Spleen (tissue), 11 donors: ENCODE measurements at regions not wholly inside any gene's neighbourhood (a gene's known extent, or its start where the extent isn't known, plus 50 kb on each side); places are given as distances from the start of the nearest gene placed in this dataset.

Source experiments
- DNase-seq: peaks from one replicate; pipeline ENCODE4 v3.0.0-alpha.2; 2020
- H3K27ac ChIP-seq, 8 donors: fragments of 200-600 bp; sonication (generic) in 7 of 8; 1 replicate in 4 of 8; 2 replicates in 4 of 8; pipeline versions ENCODE4 v1.5.0 to v1.8.0; 2016 to 2021; ENCODE audit warnings: inconsistent platforms in 4 of 8, mild to moderate bottlenecking in 4 of 8, moderate library complexity in 1 of 8
- H3K27me3 ChIP-seq, 7 donors: fragments of 200-600 bp; sonication (generic) in 6 of 7; replicated peaks in 1 of 7; 1 replicate in 4 of 7; 2 replicates in 3 of 7; pipeline versions ENCODE4 v1.5.0 to v1.8.0; 2016 to 2021; ENCODE audit warnings: inconsistent platforms in 3 of 7, mild to moderate bottlenecking in 1 of 7
- H3K36me3 ChIP-seq, 6 donors: fragments of 200-600 bp; sonication (generic) in 5 of 6; 1 replicate in 4 of 6; 2 replicates in 2 of 6; pipeline versions ENCODE4 v1.5.0 to v1.8.0; 2016 to 2021; ENCODE audit warnings: inconsistent platforms in 2 of 6
- H3K4me1 ChIP-seq, 6 donors: fragments of 200-600 bp; sonication (generic) in 5 of 6; 1 replicate in 3 of 6; 2 replicates in 3 of 6; pipeline versions ENCODE4 v1.5.0 to v1.8.0; 2016 to 2021; ENCODE audit warnings: inconsistent platforms in 3 of 6
- H3K4me3 ChIP-seq, 8 donors: fragments of 200-600 bp; sonication (generic) in 7 of 8; 1 replicate in 4 of 8; 2 replicates in 4 of 8; pipeline versions ENCODE4 v1.5.0 to v1.8.0; 2016 to 2021; ENCODE audit warnings: inconsistent platforms in 4 of 8, mild to moderate bottlenecking in 4 of 8, moderate library complexity in 2 of 8
- H3K9me3 ChIP-seq, 8 donors: fragments of 200-600 bp; sonication (generic) in 7 of 8; 1 replicate in 4 of 8; 2 replicates in 4 of 8; pipeline versions ENCODE4 v1.5.0 to v1.8.0; 2016 to 2021; ENCODE audit warnings: inconsistent platforms in 4 of 8
- CTCF ChIP-seq, 11 experiments: fragments of 200-600 bp in 7 of 11; fragments of 450-650 bp in 4 of 11; sonication (generic) in 4 of 11; IDR thresholded peaks in 8 of 11; conservative IDR thresholded peaks in 3 of 11; 1 replicate in 7 of 11; 2 replicates in 4 of 11; pipeline versions ENCODE4 v1.4.0 to v1.8.0; 2016 to 2021; ENCODE audit warnings: antibody characterized with exemption in 11 of 11, inconsistent platforms in 4 of 11, mild to moderate bottlenecking in 1 of 11
- POLR2A ChIP-seq, 3 donors: fragments of 450-650 bp; IDR thresholded peaks; one replicate each; pipeline ENCODE4 v1.5.1; 2017; ENCODE audit warnings: antibody characterized with exemption in 3 of 3, mild to moderate bottlenecking in 1 of 3
- POLR2AphosphoS5 ChIP-seq, 3 donors: sonication (generic); formaldehyde crosslinking; IDR thresholded peaks; one replicate each; pipeline ENCODE4 v1.5.1; 2017; ENCODE audit warnings: antibody characterized with exemption in 3 of 3
- WGBS, 5 donors: extraction: QIAGEN DNeasy Blood & Tissue Kit in 3 of 5; methylation state at CpG; one replicate each; pipeline versions ENCODE4 v1.1.5 to v1.1.7; 2013 to 2018; 5-methylcytosine and 5-hydroxymethylcytosine counted together
- intact Hi-C: fragments of 100-400 bp; cut with DNase I; formaldehyde crosslinking; loops from one replicate; pipeline ENCODE4 v1.15.0; 2023; ENCODE audit warnings: low total_unique reads
- donor health status: healthy with polysubstance abuse.
- donor health status: DM: no; HTN: no; CAD: no; lungs with moderate emphysema.
- donor health status: DM: no; HTN: no; CAD: no.
- donor health status: Bipolar disorder and iron deficiency.
- donor health status: healthy.
- donor health status: DM: no; HTN: no; CAD: no.
- donor health status: DM: yes; HTN: yes; CAD: no.

GRCh38 chr7:34558022-34558421 lies 100.0 kb upstream of the NPSR1 start:
- peaks cover 0 to 45% (median 27%) of the 10 kb centered on the region in 8 donors for H3K9me3 ChIP-seq
- intact Hi-C loops, result no loop called here
- no peaks in the 10 kb centered on the region for H3K27me3 ChIP-seq
- no peak overlapping the region for H3K4me3 ChIP-seq
- no peaks in the 10 kb centered on the region for H3K36me3 ChIP-seq
- 84 to 97% (median 87%) methylated on average over 4 of the region's 4 CpGs for WGBS, 5 donors
- DNase-seq, result no peak
- no peaks in the 10 kb centered on the region for H3K4me1 ChIP-seq
- TF ChIP-seq POLR2A (IDR thresholded peaks at IDR 0.05) (no peak), POLR2AphosphoS5 (IDR thresholded peaks at IDR 0.05) (no peak), CTCF (IDR thresholded peaks at IDR 0.05 in 8 of 11, conservative IDR thresholded peaks at IDR 0.05 in 3 of 11) (no peak)
- H3K27ac ChIP-seq, result no peak overlapping the region

- 77 to 92% (median 82%) methylated on average over 7 of the region's 7 CpGs for WGBS, 5 donors
- no peak overlapping the region for H3K27ac ChIP-seq
- peaks cover 0 to 6% (median 0%) of the 10 kb centered on the region in 8 donors for H3K9me3 ChIP-seq
- H3K4me1 ChIP-seq, result no peaks in the 10 kb centered on the region
- TF ChIP-seq POLR2AphosphoS5 (IDR thresholded peaks at IDR 0.05), result no peak
- TF ChIP-seq CTCF (IDR thresholded peaks at IDR 0.05 in 8 of 11, conservative IDR thresholded peaks at IDR 0.05 in 3 of 11), result no peak
- no peak for TF ChIP-seq POLR2A (IDR thresholded peaks at IDR 0.05)
- no peak for DNase-seq
- no peaks in the 10 kb centered on the region for H3K27me3 ChIP-seq
- H3K36me3 ChIP-seq, result no peaks in the 10 kb centered on the region
- intact Hi-C loops, result no loop called here
- H3K4me3 ChIP-seq, result no peak overlapping the region
Measured at GRCh38 chr7:34564091-34564490, 93.9 kb upstream of the NPSR1 start.

- 9 to 23% (median 22%) methylated on average over 1 of the region's 1 CpG for WGBS, 5 donors
- intact Hi-C loops, result no loop called here
- no peak for DNase-seq
- Histone ChIP-seq H3K36me3 (no peaks in the 10 kb centered on the region), H3K4me3 (no peak overlapping the region), H3K27ac (no peak overlapping the region), H3K9me3 (peaks cover 0 to 2% (median 0%) of the 10 kb centered on the region in 8 donors), H3K4me1 (no peaks in the 10 kb centered on the region), H3K27me3 (no peaks in the 10 kb centered on the region)
- TF ChIP-seq CTCF (IDR thresholded peaks at IDR 0.05 in 8 of 11, conservative IDR thresholded peaks at IDR 0.05 in 3 of 11) (no peak), POLR2A (IDR thresholded peaks at IDR 0.05) (no peak), POLR2AphosphoS5 (IDR thresholded peaks at IDR 0.05) (no peak)
Measured at GRCh38 chr7:34567906-34568305, 90.1 kb upstream of the NPSR1 start.

GRCh38 chr7:34569975-34570699 lies 87.9 kb upstream of the NPSR1 start:
- DNase-seq, result no peak
- no peak for TF ChIP-seq POLR2AphosphoS5 (IDR thresholded peaks at IDR 0.05)
- TF ChIP-seq POLR2A (IDR thresholded peaks at IDR 0.05), result no peak
- no peak for TF ChIP-seq CTCF (IDR thresholded peaks at IDR 0.05 in 8 of 11, conservative IDR thresholded peaks at IDR 0.05 in 3 of 11)
- WGBS, 5 donors, result 76 to 88% (median 81%) methylated on average over 6 of the region's 6 CpGs
- Histone ChIP-seq H3K9me3 (peaks cover 0 to 4% (median 0%) of the 10 kb centered on the region in 8 donors), H3K27me3 (peaks cover 0 to 4% (median 0%) of the 10 kb centered on the region in 7 donors), H3K27ac (no peak overlapping the region), H3K36me3 (no peaks in the 10 kb centered on the region), H3K4me3 (no peak overlapping the region), H3K4me1 (no peaks in the 10 kb centered on the region)
- intact Hi-C loops, result no loop called here
